ENCODE measurements at regions not wholly inside any gene's neighbourhood (a gene's known extent, or its start where the extent isn't known, plus 50 kb on each side); places are given as distances from the start of the nearest gene placed in this dataset.

DNA sequence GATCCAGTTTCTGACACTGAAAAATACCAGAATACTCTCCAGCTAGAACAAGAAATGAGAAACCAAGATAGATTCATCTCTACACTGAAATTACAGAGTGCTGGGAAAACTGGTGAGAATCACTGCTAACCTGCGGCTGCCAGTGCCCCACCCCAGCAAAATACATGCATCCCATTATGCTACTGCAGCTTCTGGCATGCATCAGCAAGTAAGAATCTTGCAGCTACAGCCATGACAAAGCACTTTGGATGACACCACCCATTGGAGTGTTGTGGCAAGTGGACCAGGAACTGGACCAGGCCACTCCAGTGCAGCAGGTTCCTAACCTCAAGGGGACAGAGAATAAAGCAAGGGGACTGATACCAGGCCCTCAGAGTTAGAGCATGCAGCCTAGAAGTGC is 378.8 kb upstream of the ETAA1 start:
- TF ChIP-seq, protein P1, sequence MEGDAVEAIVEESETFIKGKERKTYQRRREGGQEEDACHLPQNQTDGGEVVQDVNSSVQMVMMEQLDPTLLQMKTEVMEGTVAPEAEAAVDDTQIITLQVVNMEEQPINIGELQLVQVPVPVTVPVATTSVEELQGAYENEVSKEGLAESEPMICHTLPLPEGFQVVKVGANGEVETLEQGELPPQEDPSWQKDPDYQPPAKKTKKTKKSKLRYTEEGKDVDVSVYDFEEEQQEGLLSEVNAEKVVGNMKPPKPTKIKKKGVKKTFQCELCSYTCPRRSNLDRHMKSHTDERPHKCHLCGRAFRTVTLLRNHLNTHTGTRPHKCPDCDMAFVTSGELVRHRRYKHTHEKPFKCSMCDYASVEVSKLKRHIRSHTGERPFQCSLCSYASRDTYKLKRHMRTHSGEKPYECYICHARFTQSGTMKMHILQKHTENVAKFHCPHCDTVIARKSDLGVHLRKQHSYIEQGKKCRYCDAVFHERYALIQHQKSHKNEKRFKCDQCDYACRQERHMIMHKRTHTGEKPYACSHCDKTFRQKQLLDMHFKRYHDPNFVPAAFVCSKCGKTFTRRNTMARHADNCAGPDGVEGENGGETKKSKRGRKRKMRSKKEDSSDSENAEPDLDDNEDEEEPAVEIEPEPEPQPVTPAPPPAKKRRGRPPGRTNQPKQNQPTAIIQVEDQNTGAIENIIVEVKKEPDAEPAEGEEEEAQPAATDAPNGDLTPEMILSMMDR (conservative IDR thresholded peaks at IDR 0.05; ENCODE audit: low read depth, low read length): no peak
- no peak for TF ChIP-seq POLR2A (IDR thresholded peaks at IDR 0.05; ENCODE audit: low read depth, low read length)
- no peak for TF ChIP-seq CHD1 (IDR thresholded peaks at IDR 0.05; ENCODE audit: low read depth, low read length)
- TF ChIP-seq RCOR1 (IDR thresholded peaks at IDR 0.05; ENCODE audit: insufficient replicate concordance, low read length): no peak
- TF ChIP-seq MAZ (IDR thresholded peaks at IDR 0.05; ENCODE audit: borderline replicate concordance, low read depth, low read length): no peak
- TF ChIP-seq RAD21 (IDR thresholded peaks at IDR 0.05; ENCODE audit: low read length): no peak
- no peak for TF ChIP-seq RFX5 (IDR thresholded peaks at IDR 0.05; ENCODE audit: low read depth, low read length)
- TF ChIP-seq SMC3 (IDR thresholded peaks at IDR 0.05; ENCODE audit: low read depth, low read length): no peak

Measured in IMR-90 (cell line).